Activated CD8-positive, alpha-beta T cell treated with anti-CD3 and anti-CD28 coated beads, Interleukin-2, amount 10 ng/mL, durations not matched to agents 7 days and 5 days (primary cell): ENCODE measurements at regions not wholly inside any gene's neighbourhood (a gene's known extent, or its start where the extent isn't known, plus 50 kb on each side); places are given as distances from the start of the nearest gene placed in this dataset.

Source experiments
- ATAC-seq: fragments of 150-1000 bp; cut with Tn5 transposase; one replicate; pipeline ENCODE4 v1.10.0; 2021; ENCODE audit warnings: moderate library complexity
- CTCF ChIA-PET: fragments of 350-600 bp; sonication (Branson Sonifier 250); formaldehyde crosslinking; loops from one replicate; lab custom pipeline; 2021; ENCODE audit warnings: antibody characterized with exemption; lab: Charles Lee
- POLR2A ChIA-PET: fragments of 350-600 bp; sonication (Branson Sonifier 250); formaldehyde crosslinking; loops from one replicate; lab custom pipeline; 2021; ENCODE audit warnings: antibody characterized with exemption; lab: Charles Lee
- DNase-seq: peaks from one replicate; pipeline ENCODE4 v3.0.0-alpha.2; 2020
- H3K27ac Mint-ChIP-seq: one replicate; pipeline ENCODE4 v1.8.0; 2021; ENCODE audit warnings: mild to moderate bottlenecking, mixed read lengths
- H3K27me3 Mint-ChIP-seq: one replicate; pipeline ENCODE4 v1.8.0; 2021; ENCODE audit warnings: low read depth, mixed read lengths
- H3K36me3 Mint-ChIP-seq: one replicate; pipeline ENCODE4 v1.8.0; 2021; ENCODE audit warnings: low read depth, mixed read lengths
- H3K4me1 Mint-ChIP-seq: one replicate; pipeline ENCODE4 v1.8.0; 2021; ENCODE audit warnings: low read depth, mixed read lengths
- H3K4me3 Mint-ChIP-seq: one replicate; pipeline ENCODE4 v1.8.0; 2021; ENCODE audit warnings: mild to moderate bottlenecking, mixed read lengths
- H3K9me3 Mint-ChIP-seq: one replicate; pipeline ENCODE4 v1.8.0; 2022; ENCODE audit warnings: mixed read lengths; ENCODE audit not compliant: insufficient read depth

GRCh38 chr3:161991901-161992540 lies 495.4 kb downstream of the OTOL1 start:
- Mint-ChIP-seq H3K4me1 (no peaks in the 10 kb centered on the region), H3K4me3 (no peak overlapping the region), H3K36me3 (no peaks in the 10 kb centered on the region), H3K27ac (no peak overlapping the region), H3K27me3 (no peaks in the 10 kb centered on the region), H3K9me3 (peaks cover 7% of the 10 kb centered on the region)
- ChIA-PET POLR2A (no interaction called here), CTCF (no interaction called here)
- DNase-seq: no peak
- ATAC-seq: no peak

- POLR2A ChIA-PET: no interaction called here
- DNase-seq (no peak), ATAC-seq (no peak)
- CTCF ChIA-PET: no interaction called here
- Mint-ChIP-seq H3K9me3 (peaks cover 20% of the 10 kb centered on the region), H3K27ac (no peak overlapping the region), H3K4me1 (no peaks in the 10 kb centered on the region), H3K36me3 (no peaks in the 10 kb centered on the region), H3K4me3 (no peak overlapping the region), H3K27me3 (no peaks in the 10 kb centered on the region)
Observed at GRCh38 chr3:161999846-162000245, 503.2 kb downstream of the OTOL1 start.

- Mint-ChIP-seq H3K4me1 (no peaks in the 10 kb centered on the region), H3K9me3 (peaks cover 5% of the 10 kb centered on the region), H3K36me3 (no peaks in the 10 kb centered on the region), H3K27me3 (no peaks in the 10 kb centered on the region), H3K27ac (no peak overlapping the region), H3K4me3 (no peak overlapping the region)
- CTCF ChIA-PET: no interaction called here
- POLR2A ChIA-PET: no interaction called here
- ATAC-seq (no peak), DNase-seq (no peak)
Observed at GRCh38 chr3:162007722-162008121, 511.1 kb downstream of the OTOL1 start.

GRCh38 chr3:162012633-162013032 lies 516.0 kb downstream of the OTOL1 start:
- ATAC-seq (no peak), DNase-seq (no peak)
- H3K36me3 Mint-ChIP-seq: no peaks in the 10 kb centered on the region
- CTCF ChIA-PET: no interaction called here
- no peak overlapping the region for H3K27ac Mint-ChIP-seq
- H3K27me3 Mint-ChIP-seq: no peaks in the 10 kb centered on the region
- H3K4me3 Mint-ChIP-seq: no peak overlapping the region
- H3K4me1 Mint-ChIP-seq: no peaks in the 10 kb centered on the region
- POLR2A ChIA-PET: no interaction called here
- peaks cover 4% of the 10 kb centered on the region for H3K9me3 Mint-ChIP-seq

GRCh38 chr3:162014284-162014683 lies 517.7 kb downstream of the OTOL1 start:
- ATAC-seq: no peak
- CTCF ChIA-PET: no interaction called here
- Mint-ChIP-seq H3K9me3 (peaks cover 4% of the 10 kb centered on the region), H3K36me3 (no peaks in the 10 kb centered on the region), H3K27me3 (no peaks in the 10 kb centered on the region), H3K4me3 (no peak overlapping the region), H3K4me1 (no peaks in the 10 kb centered on the region), H3K27ac (no peak overlapping the region)
- no peak for DNase-seq
- POLR2A ChIA-PET: no interaction called here

- H3K36me3 Mint-ChIP-seq: no peaks in the 10 kb centered on the region
- no peaks in the 10 kb centered on the region for H3K4me1 Mint-ChIP-seq
- H3K27ac Mint-ChIP-seq: no peak overlapping the region
- ATAC-seq (no peak), DNase-seq (no peak)
- H3K27me3 Mint-ChIP-seq: no peaks in the 10 kb centered on the region
- peaks cover 4% of the 10 kb centered on the region for H3K9me3 Mint-ChIP-seq
- no peak overlapping the region for H3K4me3 Mint-ChIP-seq
- POLR2A ChIA-PET: no interaction called here
- CTCF ChIA-PET: no interaction called here
Observed at GRCh38 chr3:162015856-162016255, 519.2 kb downstream of the OTOL1 start.

GRCh38 chr3:162019817-162020216 lies 523.2 kb downstream of the OTOL1 start:
- POLR2A ChIA-PET: no interaction called here
- no peak for DNase-seq
- Mint-ChIP-seq H3K9me3 (no peaks in the 10 kb centered on the region), H3K27me3 (no peaks in the 10 kb centered on the region), H3K27ac (no peak overlapping the region), H3K36me3 (no peaks in the 10 kb centered on the region), H3K4me3 (no peak overlapping the region), H3K4me1 (no peaks in the 10 kb centered on the region)
- ATAC-seq: no peak
- CTCF ChIA-PET: no interaction called here

- CTCF ChIA-PET: no interaction called here
- H3K9me3 Mint-ChIP-seq: no peaks in the 10 kb centered on the region
- POLR2A ChIA-PET: no interaction called here
- no peak for ATAC-seq
- no peaks in the 10 kb centered on the region for H3K27me3 Mint-ChIP-seq
- H3K4me1 Mint-ChIP-seq: no peaks in the 10 kb centered on the region
- no peak for DNase-seq
- H3K36me3 Mint-ChIP-seq: no peaks in the 10 kb centered on the region
- H3K4me3 Mint-ChIP-seq: no peak overlapping the region
- no peak overlapping the region for H3K27ac Mint-ChIP-seq
Observed at GRCh38 chr3:162021206-162021605, 524.6 kb downstream of the OTOL1 start.

GRCh38 chr3:162022911-162023310 lies 526.3 kb downstream of the OTOL1 start:
- ChIA-PET CTCF (no interaction called here), POLR2A (no interaction called here)
- H3K36me3 Mint-ChIP-seq: no peaks in the 10 kb centered on the region
- no peak for ATAC-seq
- H3K4me1 Mint-ChIP-seq: no peaks in the 10 kb centered on the region
- H3K27me3 Mint-ChIP-seq: no peaks in the 10 kb centered on the region
- no peak for DNase-seq
- H3K9me3 Mint-ChIP-seq: no peaks in the 10 kb centered on the region
- H3K4me3 Mint-ChIP-seq: no peak overlapping the region
- no peak overlapping the region for H3K27ac Mint-ChIP-seq

GRCh38 chr3:162029736-162030135 lies 533.1 kb downstream of the OTOL1 start:
- no peaks in the 10 kb centered on the region for H3K4me1 Mint-ChIP-seq
- H3K36me3 Mint-ChIP-seq: no peaks in the 10 kb centered on the region
- DNase-seq (no peak), ATAC-seq (no peak)
- H3K27ac Mint-ChIP-seq: no peak overlapping the region
- H3K9me3 Mint-ChIP-seq: peaks cover 6% of the 10 kb centered on the region
- no peaks in the 10 kb centered on the region for H3K27me3 Mint-ChIP-seq
- POLR2A ChIA-PET: no interaction called here
- CTCF ChIA-PET: no interaction called here
- no peak overlapping the region for H3K4me3 Mint-ChIP-seq

- no peak for ATAC-seq
- CTCF ChIA-PET: no interaction called here
- POLR2A ChIA-PET: no interaction called here
- Mint-ChIP-seq H3K27me3 (no peaks in the 10 kb centered on the region), H3K36me3 (no peaks in the 10 kb centered on the region), H3K9me3 (peaks cover 6% of the 10 kb centered on the region), H3K4me1 (no peaks in the 10 kb centered on the region), H3K4me3 (no peak overlapping the region), H3K27ac (no peak overlapping the region)
- no peak for DNase-seq
Observed at GRCh38 chr3:162034368-162034767, 537.8 kb downstream of the OTOL1 start.

GRCh38 chr3:162041622-162042021 lies 545.0 kb downstream of the OTOL1 start:
- H3K4me3 Mint-ChIP-seq: no peak overlapping the region
- POLR2A ChIA-PET: no interaction called here
- CTCF ChIA-PET: no interaction called here

GRCh38 chr3:162052636-162053035 lies 556.0 kb downstream of the OTOL1 start:
- ATAC-seq: no peak
- ChIA-PET POLR2A (no interaction called here), CTCF (no interaction called here)
- Mint-ChIP-seq H3K27ac (no peak overlapping the region), H3K27me3 (no peaks in the 10 kb centered on the region), H3K36me3 (no peaks in the 10 kb centered on the region), H3K9me3 (peaks cover 5% of the 10 kb centered on the region), H3K4me3 (no peak overlapping the region), H3K4me1 (no peaks in the 10 kb centered on the region)
- DNase-seq: no peak

More at GRCh38 chr3:162041622-162042021, 545.0 kb downstream of the OTOL1 start:
- Mint-ChIP-seq H3K9me3 (no peaks in the 10 kb centered on the region), H3K4me1 (no peaks in the 10 kb centered on the region), H3K36me3 (no peaks in the 10 kb centered on the region), H3K27me3 (no peaks in the 10 kb centered on the region), H3K27ac (no peak overlapping the region)
- DNase-seq (no peak), ATAC-seq (no peak)
